Astrocyte (in vitro differentiated cells and primary cell): ENCODE measurements at regions not wholly inside any gene's neighbourhood (a gene's known extent, or its start where the extent isn't known, plus 50 kb on each side); places are given as distances from the start of the nearest gene placed in this dataset.

Experiments
- EZH2 ChIP-seq: IDR thresholded peaks from 2 replicates; pipeline ENCODE4 v1.6.1; 2012; ENCODE audit warnings: mild to moderate bottlenecking, low read length, inconsistent platforms; ENCODE audit not compliant: insufficient read depth
- TF ChIP-seq, protein P1 (sequence below): IDR thresholded peaks from 2 replicates; pipeline ENCODE4 v1.5.1; 2011; ENCODE audit warnings: low read depth, mild to moderate bottlenecking, inconsistent platforms, low read length, moderate library complexity; ENCODE audit not compliant: insufficient read depth

DNA sequence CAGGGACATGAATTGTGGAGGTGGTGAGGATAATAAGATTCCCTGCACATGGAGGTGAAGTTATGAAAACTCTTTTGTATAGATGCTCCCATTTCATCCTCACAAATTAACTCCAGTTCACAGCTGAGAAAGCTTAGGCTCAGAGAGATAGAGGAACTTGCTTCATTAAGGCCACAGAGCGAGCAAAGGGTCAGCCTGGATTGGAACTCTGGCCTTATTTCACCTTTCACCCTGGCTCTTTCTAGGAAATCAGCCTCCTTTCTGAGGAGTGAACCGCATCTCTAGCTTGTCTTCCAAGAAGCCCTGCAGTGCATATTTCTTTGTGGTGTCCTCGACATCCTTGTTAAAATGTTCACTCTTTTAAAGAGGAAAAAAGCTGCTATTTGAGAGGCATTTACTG lies 58.0 kb upstream of the SLC25A26 start:
- TF ChIP-seq, protein P1, sequence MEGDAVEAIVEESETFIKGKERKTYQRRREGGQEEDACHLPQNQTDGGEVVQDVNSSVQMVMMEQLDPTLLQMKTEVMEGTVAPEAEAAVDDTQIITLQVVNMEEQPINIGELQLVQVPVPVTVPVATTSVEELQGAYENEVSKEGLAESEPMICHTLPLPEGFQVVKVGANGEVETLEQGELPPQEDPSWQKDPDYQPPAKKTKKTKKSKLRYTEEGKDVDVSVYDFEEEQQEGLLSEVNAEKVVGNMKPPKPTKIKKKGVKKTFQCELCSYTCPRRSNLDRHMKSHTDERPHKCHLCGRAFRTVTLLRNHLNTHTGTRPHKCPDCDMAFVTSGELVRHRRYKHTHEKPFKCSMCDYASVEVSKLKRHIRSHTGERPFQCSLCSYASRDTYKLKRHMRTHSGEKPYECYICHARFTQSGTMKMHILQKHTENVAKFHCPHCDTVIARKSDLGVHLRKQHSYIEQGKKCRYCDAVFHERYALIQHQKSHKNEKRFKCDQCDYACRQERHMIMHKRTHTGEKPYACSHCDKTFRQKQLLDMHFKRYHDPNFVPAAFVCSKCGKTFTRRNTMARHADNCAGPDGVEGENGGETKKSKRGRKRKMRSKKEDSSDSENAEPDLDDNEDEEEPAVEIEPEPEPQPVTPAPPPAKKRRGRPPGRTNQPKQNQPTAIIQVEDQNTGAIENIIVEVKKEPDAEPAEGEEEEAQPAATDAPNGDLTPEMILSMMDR, result no peak
- no peak for TF ChIP-seq EZH2
